Nephron (organoid): ENCODE measurements at regions not wholly inside any gene's neighbourhood (a gene's known extent, or its start where the extent isn't known, plus 50 kb on each side); places are given as distances from the start of the nearest gene placed in this dataset.

Experiments
- H3K27ac Mint-ChIP-seq, 3 experiments: 2 replicates each; pipeline ENCODE4 v1.8.0; 2020; ENCODE audit warnings: mixed read lengths in 3 of 3, mild to moderate bottlenecking in 2 of 3, moderate library complexity in 1 of 3
- H3K27me3 Mint-ChIP-seq: 2 replicates; pipeline ENCODE4 v1.8.0; 2021; ENCODE audit warnings: low read depth, mild to moderate bottlenecking, moderate library complexity, mixed read lengths
- H3K36me3 Mint-ChIP-seq: 2 replicates; pipeline ENCODE4 v1.8.0; 2020; ENCODE audit warnings: low read depth, mixed read lengths
- H3K4me1 Mint-ChIP-seq: 2 replicates; pipeline ENCODE4 v1.8.0; 2020; ENCODE audit warnings: mixed read lengths
- H3K4me3 Mint-ChIP-seq, 3 experiments: 2 replicates each; pipeline ENCODE4 v1.8.0; 2020; ENCODE audit warnings: mild to moderate bottlenecking in 3 of 3, mixed read lengths in 3 of 3, moderate library complexity in 2 of 3
- H3K9me3 Mint-ChIP-seq: 2 replicates; pipeline ENCODE4 v1.8.0; 2020; ENCODE audit warnings: mixed read lengths
- TF ChIP-seq, protein P1 (sequence below), 3 experiments: fragments of 200-600 bp; sonication (generic); IDR thresholded peaks; one replicate each; pipeline ENCODE4 v1.5.0; 2021; ENCODE audit warnings: antibody characterized with exemption in 3 of 3; ENCODE audit not compliant: unreplicated experiment in 3 of 3

DNA sequence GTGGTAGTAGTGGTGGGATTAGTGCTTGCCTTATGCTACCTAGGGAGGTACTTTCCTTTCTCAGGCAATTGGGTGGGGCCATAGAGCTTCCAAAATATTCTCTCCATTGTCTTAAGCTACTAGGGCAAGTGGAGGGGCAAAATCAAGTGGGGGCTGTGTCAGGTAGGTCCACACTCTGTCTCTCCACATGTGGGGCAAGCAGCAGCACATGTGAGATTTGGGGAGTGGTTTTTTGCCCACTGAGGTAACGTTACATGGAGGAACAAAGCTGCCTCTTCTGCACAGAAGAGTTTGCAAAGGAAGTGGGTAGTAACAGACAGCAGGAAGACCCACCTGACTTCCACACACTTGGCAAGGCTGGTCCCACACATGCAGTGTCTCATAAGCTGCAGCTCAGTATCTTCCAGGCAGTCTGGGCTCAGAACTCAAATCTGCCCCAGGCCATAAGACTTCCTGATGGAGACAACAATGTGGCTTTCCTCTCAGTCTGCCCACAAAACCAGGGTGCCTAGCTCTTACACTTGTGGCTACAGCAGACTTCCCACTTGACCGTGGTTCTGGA lies 1581.5 kb upstream of the PCDH20 start:
- Mint-ChIP-seq H3K4me3 (no peak overlapping the region), H3K4me1 (no peaks in the 10 kb centered on the region), H3K9me3 (peaks cover 2% of the 10 kb centered on the region), H3K36me3 (no peaks in the 10 kb centered on the region), H3K27me3 (no peaks in the 10 kb centered on the region), H3K27ac (no peak overlapping the region)
- TF ChIP-seq, protein P1, sequence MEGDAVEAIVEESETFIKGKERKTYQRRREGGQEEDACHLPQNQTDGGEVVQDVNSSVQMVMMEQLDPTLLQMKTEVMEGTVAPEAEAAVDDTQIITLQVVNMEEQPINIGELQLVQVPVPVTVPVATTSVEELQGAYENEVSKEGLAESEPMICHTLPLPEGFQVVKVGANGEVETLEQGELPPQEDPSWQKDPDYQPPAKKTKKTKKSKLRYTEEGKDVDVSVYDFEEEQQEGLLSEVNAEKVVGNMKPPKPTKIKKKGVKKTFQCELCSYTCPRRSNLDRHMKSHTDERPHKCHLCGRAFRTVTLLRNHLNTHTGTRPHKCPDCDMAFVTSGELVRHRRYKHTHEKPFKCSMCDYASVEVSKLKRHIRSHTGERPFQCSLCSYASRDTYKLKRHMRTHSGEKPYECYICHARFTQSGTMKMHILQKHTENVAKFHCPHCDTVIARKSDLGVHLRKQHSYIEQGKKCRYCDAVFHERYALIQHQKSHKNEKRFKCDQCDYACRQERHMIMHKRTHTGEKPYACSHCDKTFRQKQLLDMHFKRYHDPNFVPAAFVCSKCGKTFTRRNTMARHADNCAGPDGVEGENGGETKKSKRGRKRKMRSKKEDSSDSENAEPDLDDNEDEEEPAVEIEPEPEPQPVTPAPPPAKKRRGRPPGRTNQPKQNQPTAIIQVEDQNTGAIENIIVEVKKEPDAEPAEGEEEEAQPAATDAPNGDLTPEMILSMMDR (IDR thresholded peaks at IDR 0.05; ENCODE audit: unreplicated experiment in 3 of 3) = no peak

DNA sequence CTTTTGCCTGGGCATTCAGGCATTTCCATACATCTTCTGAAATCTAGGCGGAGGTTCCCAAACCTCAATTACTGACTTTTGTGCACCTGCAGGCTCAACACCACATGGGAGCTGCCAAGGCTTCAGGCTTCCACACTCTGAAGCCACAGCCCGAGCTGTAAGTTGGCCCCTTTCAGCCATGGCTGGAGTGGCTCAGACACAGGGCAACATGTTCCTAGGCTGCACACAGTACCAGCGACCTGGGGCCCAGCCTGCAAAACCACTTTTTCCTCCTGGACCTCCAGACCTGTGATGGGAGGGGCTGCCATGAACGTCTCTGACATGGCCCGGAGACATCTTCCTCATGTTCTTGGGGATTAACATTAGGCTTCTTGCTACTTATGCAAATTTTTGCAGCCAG lies 1558.2 kb upstream of the PCDH20 start:
- Mint-ChIP-seq H3K27me3 (no peaks in the 10 kb centered on the region), H3K4me3 (no peak overlapping the region), H3K36me3 (no peaks in the 10 kb centered on the region), H3K27ac (no peak overlapping the region), H3K9me3 (peaks cover 4% of the 10 kb centered on the region), H3K4me1 (no peaks in the 10 kb centered on the region)
- TF ChIP-seq, protein P1 (IDR thresholded peaks at IDR 0.05; ENCODE audit: unreplicated experiment in 3 of 3) = no peak

DNA sequence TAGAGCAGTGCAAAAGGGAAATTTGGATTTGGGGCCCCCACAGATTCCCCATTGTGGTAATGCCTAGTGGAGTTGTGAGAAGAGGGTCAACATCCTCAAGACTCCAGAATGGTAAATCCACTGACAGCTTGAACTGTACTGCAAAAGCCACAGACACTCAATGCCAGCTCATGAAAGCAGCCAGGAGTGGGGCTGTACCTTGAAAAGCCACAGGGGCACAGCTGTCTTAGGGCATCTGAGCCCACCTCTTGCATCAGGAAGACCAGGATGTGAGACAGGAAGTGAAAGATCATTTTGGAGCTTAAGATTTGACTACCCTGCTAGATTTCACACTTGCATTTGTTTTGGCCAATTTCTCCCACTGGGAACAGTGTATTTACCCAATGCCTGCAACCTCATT lies 1548.9 kb upstream of the PCDH20 start:
- H3K4me3 Mint-ChIP-seq = no peak overlapping the region
- TF ChIP-seq, protein P1 (IDR thresholded peaks at IDR 0.05; ENCODE audit: unreplicated experiment in 3 of 3) = no peak
- no peak overlapping the region for H3K27ac Mint-ChIP-seq
- no peaks in the 10 kb centered on the region for H3K27me3 Mint-ChIP-seq
- H3K36me3 Mint-ChIP-seq = no peaks in the 10 kb centered on the region
- no peaks in the 10 kb centered on the region for H3K4me1 Mint-ChIP-seq
- H3K9me3 Mint-ChIP-seq = peaks cover 15% of the 10 kb centered on the region

DNA sequence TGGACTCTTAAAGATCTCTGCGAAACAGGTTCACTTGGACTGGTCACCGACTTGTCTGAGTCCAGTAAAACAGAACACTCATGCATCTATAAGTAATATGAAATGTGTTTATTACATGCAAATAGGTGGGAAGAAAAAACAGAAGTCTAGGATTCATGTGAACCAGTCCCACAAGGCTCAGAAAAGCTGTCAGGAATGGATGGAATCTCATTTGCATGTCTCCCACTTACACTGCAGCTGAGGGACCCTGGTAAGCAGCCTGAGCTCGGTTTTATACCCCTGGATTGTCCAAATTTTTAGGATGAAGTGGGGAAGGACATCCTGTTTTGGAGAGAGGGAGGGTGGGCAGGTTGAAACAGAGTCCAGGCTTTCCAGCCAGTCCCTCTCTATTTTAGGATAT lies 1545.1 kb upstream of the PCDH20 start:
- no peaks in the 10 kb centered on the region for H3K4me1 Mint-ChIP-seq
- no peaks in the 10 kb centered on the region for H3K27me3 Mint-ChIP-seq
- TF ChIP-seq, protein P1 (IDR thresholded peaks at IDR 0.05; ENCODE audit: unreplicated experiment in 3 of 3) = no peak
- no peaks in the 10 kb centered on the region for H3K36me3 Mint-ChIP-seq
- no peak overlapping the region for H3K27ac Mint-ChIP-seq
- no peak overlapping the region for H3K4me3 Mint-ChIP-seq
- H3K9me3 Mint-ChIP-seq = peaks cover 10% of the 10 kb centered on the region

DNA sequence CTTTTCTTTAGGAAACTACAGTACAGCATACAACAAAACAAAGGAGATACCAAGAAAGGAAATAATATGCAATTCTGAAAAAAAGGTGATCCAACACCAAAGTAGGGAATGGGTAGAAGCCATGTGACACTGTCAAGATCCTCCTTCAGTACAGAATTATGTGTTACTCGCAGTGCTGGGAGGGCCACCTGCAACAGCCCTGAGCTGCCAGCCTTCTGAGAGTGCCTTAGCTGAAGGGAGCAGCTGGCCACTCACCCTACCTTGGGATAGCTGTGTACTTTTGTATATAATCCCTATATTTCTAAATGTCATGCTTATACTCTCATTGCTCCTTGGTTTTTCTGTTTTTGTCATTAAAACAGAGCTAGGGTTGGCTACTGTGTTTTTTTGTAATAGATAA lies 1518.2 kb upstream of the PCDH20 start:
- Mint-ChIP-seq H3K4me1 (peaks cover 5% of the 10 kb centered on the region), H3K9me3 (no peaks in the 10 kb centered on the region), H3K27ac (no peak overlapping the region), H3K36me3 (no peaks in the 10 kb centered on the region), H3K27me3 (no peaks in the 10 kb centered on the region), H3K4me3 (no peak overlapping the region)
- TF ChIP-seq, protein P1 (IDR thresholded peaks at IDR 0.05; ENCODE audit: unreplicated experiment in 3 of 3) = no peak

DNA sequence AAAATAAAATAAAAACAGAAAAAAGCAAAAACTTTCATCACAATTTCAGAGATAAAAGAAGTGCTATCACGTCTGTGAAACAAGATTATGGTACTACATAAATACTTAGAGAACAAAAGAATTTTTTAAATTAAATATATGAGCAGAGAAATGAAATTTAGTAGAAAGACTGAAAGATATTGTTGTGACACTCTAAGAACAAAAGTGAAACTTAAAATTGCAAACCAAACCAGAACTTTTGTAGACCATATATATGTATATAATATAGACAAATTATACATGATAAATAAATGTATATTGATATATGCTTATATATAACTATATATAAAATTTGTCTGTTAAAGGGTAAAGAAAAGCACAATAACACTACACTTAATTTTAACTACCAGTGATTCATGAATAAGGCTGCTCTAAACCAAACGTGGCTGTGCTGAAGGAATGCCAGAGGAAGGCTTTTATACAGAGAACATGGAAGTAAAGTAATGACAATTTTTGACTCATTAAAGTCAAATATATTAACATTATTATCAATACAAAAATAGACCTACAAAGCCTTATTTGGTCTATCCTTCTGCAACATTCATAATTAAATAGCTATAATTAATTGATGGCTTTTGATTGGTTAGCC lies 1516.7 kb upstream of the PCDH20 start:
- Mint-ChIP-seq H3K27ac (no peak overlapping the region), H3K27me3 (no peaks in the 10 kb centered on the region), H3K4me3 (no peak overlapping the region), H3K4me1 (peaks cover 5% of the 10 kb centered on the region), H3K36me3 (no peaks in the 10 kb centered on the region), H3K9me3 (no peaks in the 10 kb centered on the region)
- TF ChIP-seq, protein P1 (IDR thresholded peaks at IDR 0.05; ENCODE audit: unreplicated experiment in 3 of 3) = no peak
